ENCODE measurements at regions not wholly inside any gene's neighbourhood (a gene's known extent, or its start where the extent isn't known, plus 50 kb on each side); places are given as distances from the start of the nearest gene placed in this dataset.

- no peaks in the 10 kb centered on the region for H3K27me3 Mint-ChIP-seq
- no peak overlapping the region for H3K4me3 Mint-ChIP-seq
- intact Hi-C loops (cut with micrococcal nuclease), result no loop called here
- no peak overlapping the region for H3K27ac Mint-ChIP-seq
- CTCF ChIA-PET, result no interaction called here
- H3K4me1 Mint-ChIP-seq (ENCODE audit: low read depth), result no peaks in the 10 kb centered on the region
- H3K9me3 Mint-ChIP-seq, result no peaks in the 10 kb centered on the region
- H3K36me3 Mint-ChIP-seq, result no peaks in the 10 kb centered on the region
- DNase-seq, result no peak
- POLR2A ChIA-PET, result no interaction called here
These were observed 950.3 kb downstream of the TFAP2A start for GRCh38 chr6:9464583-9464982.

- CTCF ChIA-PET, result no interaction called here
- H3K27ac Mint-ChIP-seq, result no peak overlapping the region
These were observed 951.6 kb downstream of the TFAP2A start for GRCh38 chr6:9463311-9463710.

DNA sequence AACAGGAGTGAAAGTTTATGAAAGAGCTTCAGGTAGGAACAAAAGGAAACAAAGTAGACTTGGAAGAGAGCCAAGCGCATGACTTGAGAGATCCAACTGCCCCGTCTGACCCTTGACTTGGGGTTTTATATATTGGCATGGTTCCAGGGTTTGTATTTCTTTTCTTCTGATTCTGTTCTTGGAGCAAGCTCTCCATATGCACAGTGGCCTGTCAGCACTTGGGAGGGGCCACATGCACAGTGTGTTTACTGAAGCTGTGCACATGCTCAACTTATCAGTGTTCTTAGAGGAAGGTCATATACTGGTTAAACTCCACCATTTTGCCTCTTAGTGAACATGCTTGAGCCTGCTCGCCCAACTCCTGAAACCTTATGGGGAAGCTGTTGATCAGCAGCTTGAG, 953.7 kb downstream of the TFAP2A start:
- Mint-ChIP-seq H3K27me3 (no peaks in the 10 kb centered on the region), H3K4me1 (ENCODE audit: low read depth) (no peaks in the 10 kb centered on the region), H3K4me3 (no peak overlapping the region), H3K36me3 (no peaks in the 10 kb centered on the region), H3K9me3 (no peaks in the 10 kb centered on the region), H3K27ac (no peak overlapping the region)
- intact Hi-C loops (cut with micrococcal nuclease), result no loop called here
- ChIA-PET POLR2A (no interaction called here), CTCF (no interaction called here)
- no peak for DNase-seq

More at GRCh38 chr6:9463311-9463710, 951.6 kb downstream of the TFAP2A start:
- intact Hi-C loops (cut with micrococcal nuclease), result no loop called here
- no peaks in the 10 kb centered on the region for H3K4me1 Mint-ChIP-seq (ENCODE audit: low read depth)
- no peaks in the 10 kb centered on the region for H3K27me3 Mint-ChIP-seq
- H3K9me3 Mint-ChIP-seq, result no peaks in the 10 kb centered on the region
- no peak for DNase-seq
- POLR2A ChIA-PET, result no interaction called here
- H3K36me3 Mint-ChIP-seq, result no peaks in the 10 kb centered on the region
- no peak overlapping the region for H3K4me3 Mint-ChIP-seq

DNA sequence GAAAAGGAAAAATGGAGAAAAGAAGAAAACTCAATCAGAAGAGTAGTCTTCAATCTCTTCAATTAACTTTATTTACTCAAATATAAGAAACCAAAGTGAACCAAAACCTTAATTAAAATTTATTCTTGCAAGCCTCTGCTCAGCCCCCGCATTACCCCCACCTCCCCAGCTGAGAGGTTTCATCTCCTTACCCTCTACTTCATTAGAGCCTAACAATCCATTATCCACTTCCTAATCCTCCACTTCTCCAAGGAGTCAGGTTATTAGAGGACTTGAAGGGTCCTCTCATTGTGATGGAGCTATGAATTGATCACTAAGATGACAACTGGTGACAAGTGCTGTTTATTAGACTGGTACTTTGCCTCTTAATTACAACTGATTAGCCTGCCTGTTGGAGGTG, 956.5 kb downstream of the TFAP2A start:
- intact Hi-C loops (cut with micrococcal nuclease), result no loop called here

GRCh38 chr6:9455864-9456658, 958.8 kb downstream of the TFAP2A start:
- no peaks in the 10 kb centered on the region for H3K4me1 Mint-ChIP-seq (ENCODE audit: low read depth)
- ChIA-PET CTCF (no interaction called here), POLR2A (no interaction called here)
- H3K27me3 Mint-ChIP-seq, result no peaks in the 10 kb centered on the region
- H3K36me3 Mint-ChIP-seq, result no peaks in the 10 kb centered on the region
- intact Hi-C loops (cut with micrococcal nuclease), result no loop called here
- H3K4me3 Mint-ChIP-seq, result no peak overlapping the region
- no peak for DNase-seq
- peaks cover 5% of the 10 kb centered on the region for H3K9me3 Mint-ChIP-seq
- H3K27ac Mint-ChIP-seq, result no peak overlapping the region

More for the DNA sequence above, 956.5 kb downstream of the TFAP2A start:
- DNase-seq, result no peak
- no peaks in the 10 kb centered on the region for H3K36me3 Mint-ChIP-seq
- H3K27ac Mint-ChIP-seq, result no peak overlapping the region
- H3K4me3 Mint-ChIP-seq, result no peak overlapping the region
- H3K4me1 Mint-ChIP-seq (ENCODE audit: low read depth), result no peaks in the 10 kb centered on the region
- ChIA-PET POLR2A (no interaction called here), CTCF (no interaction called here)
- no peaks in the 10 kb centered on the region for H3K27me3 Mint-ChIP-seq
- peaks cover 2% of the 10 kb centered on the region for H3K9me3 Mint-ChIP-seq

GRCh38 chr6:9439621-9440330, 975.1 kb downstream of the TFAP2A start:
- CTCF ChIA-PET, result no interaction called here
- H3K4me3 Mint-ChIP-seq, result no peak overlapping the region
- H3K4me1 Mint-ChIP-seq (ENCODE audit: low read depth), result no peaks in the 10 kb centered on the region
- H3K27me3 Mint-ChIP-seq, result no peaks in the 10 kb centered on the region
- no peak overlapping the region for H3K27ac Mint-ChIP-seq
- H3K36me3 Mint-ChIP-seq, result no peaks in the 10 kb centered on the region
- no peak for DNase-seq
- intact Hi-C loops (cut with micrococcal nuclease), result no loop called here
- peaks cover 2% of the 10 kb centered on the region for H3K9me3 Mint-ChIP-seq
- POLR2A ChIA-PET, result no interaction called here

DNA sequence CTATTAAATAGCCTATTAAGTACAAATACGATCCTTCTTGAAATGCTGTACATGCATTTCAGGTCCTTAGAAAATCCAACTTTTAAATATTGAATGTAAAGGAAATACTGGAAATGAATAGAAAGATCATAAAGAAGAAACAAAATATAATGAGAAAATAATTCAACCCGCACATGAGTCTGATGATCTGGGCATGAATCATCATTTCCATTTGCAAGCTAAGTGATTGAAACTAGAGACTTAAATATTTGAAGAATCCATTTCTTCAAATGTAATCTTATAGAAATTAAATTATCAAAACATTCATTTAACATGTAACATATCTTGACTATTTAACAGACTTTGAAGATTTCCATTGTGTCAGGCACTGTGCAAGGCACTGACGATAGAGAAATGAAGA, 977.0 kb downstream of the TFAP2A start:
- Mint-ChIP-seq H3K27me3 (no peaks in the 10 kb centered on the region), H3K36me3 (no peaks in the 10 kb centered on the region), H3K9me3 (no peaks in the 10 kb centered on the region), H3K4me1 (ENCODE audit: low read depth) (no peaks in the 10 kb centered on the region), H3K27ac (no peak overlapping the region), H3K4me3 (no peak overlapping the region)
- POLR2A ChIA-PET, result no interaction called here
- CTCF ChIA-PET, result no interaction called here
- no peak for DNase-seq
- intact Hi-C loops (cut with micrococcal nuclease), result no loop called here

GRCh38 chr6:9435281-9435680, 979.6 kb downstream of the TFAP2A start:
- Mint-ChIP-seq H3K27ac (no peak overlapping the region), H3K27me3 (no peaks in the 10 kb centered on the region), H3K4me1 (ENCODE audit: low read depth) (no peaks in the 10 kb centered on the region), H3K9me3 (no peaks in the 10 kb centered on the region), H3K36me3 (no peaks in the 10 kb centered on the region), H3K4me3 (no peak overlapping the region)
- POLR2A ChIA-PET, result no interaction called here
- no peak for DNase-seq
- CTCF ChIA-PET, result no interaction called here
- intact Hi-C loops (cut with micrococcal nuclease), result no loop called here

- Mint-ChIP-seq H3K36me3 (no peaks in the 10 kb centered on the region), H3K4me3 (no peak overlapping the region), H3K27ac (no peak overlapping the region), H3K9me3 (peaks cover 9% of the 10 kb centered on the region), H3K27me3 (no peaks in the 10 kb centered on the region), H3K4me1 (ENCODE audit: low read depth) (no peaks in the 10 kb centered on the region)
- POLR2A ChIA-PET, result no interaction called here
- no peak for DNase-seq
- CTCF ChIA-PET, result no interaction called here
- intact Hi-C loops (cut with micrococcal nuclease), result no loop called here
These were observed 982.9 kb downstream of the TFAP2A start for GRCh38 chr6:9431945-9432344.

DNA sequence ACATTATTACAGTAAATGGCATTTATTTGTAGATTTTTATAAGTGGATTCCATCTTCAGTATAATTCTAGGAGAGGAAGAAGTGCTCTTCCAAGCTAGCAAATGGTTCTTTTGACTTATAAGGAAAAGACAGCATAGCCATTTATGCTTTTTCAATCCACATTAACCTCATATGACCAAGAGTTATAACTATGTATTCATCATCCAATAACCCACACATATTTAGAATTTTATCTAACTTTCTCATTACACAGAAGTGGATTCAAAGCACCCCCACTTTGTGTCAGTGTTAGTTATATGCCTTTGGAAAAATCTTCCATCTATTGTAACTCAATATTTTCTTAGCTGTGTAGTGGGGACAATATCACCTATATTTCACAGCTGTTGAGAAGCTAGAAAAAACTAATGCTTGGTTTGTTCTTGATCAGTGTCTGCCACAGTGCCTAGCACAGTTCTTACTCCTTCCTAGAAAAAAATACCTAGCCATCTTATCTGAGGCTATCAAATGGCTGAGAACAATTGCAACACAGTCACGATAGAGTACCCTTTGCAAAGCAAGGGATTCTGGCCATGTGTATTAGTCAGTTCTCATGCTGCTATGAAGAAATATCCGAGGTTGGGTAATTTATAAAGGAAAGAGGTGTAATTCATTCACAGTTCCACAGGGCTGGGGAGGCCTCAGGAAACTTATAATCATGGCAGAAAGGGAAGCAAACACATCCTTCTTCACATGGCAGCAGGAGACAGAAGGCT, 986.3 kb downstream of the TFAP2A start:
- intact Hi-C loops (cut with micrococcal nuclease), result no loop called here
- Mint-ChIP-seq H3K27ac (no peak overlapping the region), H3K9me3 (peaks cover 14% of the 10 kb centered on the region), H3K4me3 (no peak overlapping the region), H3K27me3 (no peaks in the 10 kb centered on the region), H3K4me1 (ENCODE audit: low read depth) (no peaks in the 10 kb centered on the region), H3K36me3 (no peaks in the 10 kb centered on the region)
- CTCF ChIA-PET, result no interaction called here
- DNase-seq, result no peak
- POLR2A ChIA-PET, result no interaction called here

DNA sequence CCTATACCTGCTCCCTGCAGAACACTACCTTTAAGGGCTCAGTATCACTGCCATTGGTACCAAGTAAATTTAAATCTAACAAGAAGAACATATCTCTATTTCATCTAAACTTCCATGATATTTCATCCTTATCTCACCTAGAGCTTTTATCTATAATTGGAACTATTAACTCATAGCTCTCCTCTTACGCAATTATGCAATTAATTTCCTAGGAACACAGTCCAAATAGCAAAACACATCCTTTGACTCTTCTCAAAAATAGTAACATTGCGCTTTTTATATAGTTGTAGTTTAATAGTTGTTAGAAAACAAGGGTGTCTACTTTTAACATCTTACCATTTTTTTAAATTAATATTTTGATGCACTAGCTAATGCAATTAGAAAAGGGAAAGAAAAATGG, 986.8 kb upstream of the SLC35B3 start:
- H3K4me1 Mint-ChIP-seq (ENCODE audit: low read depth), result no peaks in the 10 kb centered on the region
- no peaks in the 10 kb centered on the region for H3K36me3 Mint-ChIP-seq
- peaks cover 7% of the 10 kb centered on the region for H3K9me3 Mint-ChIP-seq
- no peaks in the 10 kb centered on the region for H3K27me3 Mint-ChIP-seq
- DNase-seq, result no peak
- H3K4me3 Mint-ChIP-seq, result no peak overlapping the region
- ChIA-PET POLR2A (no interaction called here), CTCF (no interaction called here)
- intact Hi-C loops (cut with micrococcal nuclease), result no loop called here
- no peak overlapping the region for H3K27ac Mint-ChIP-seq

- Mint-ChIP-seq H3K4me1 (ENCODE audit: low read depth) (no peaks in the 10 kb centered on the region), H3K4me3 (no peak overlapping the region), H3K27me3 (no peaks in the 10 kb centered on the region), H3K27ac (no peak overlapping the region), H3K9me3 (peaks cover 5% of the 10 kb centered on the region), H3K36me3 (no peaks in the 10 kb centered on the region)
- POLR2A ChIA-PET, result no interaction called here
- CTCF ChIA-PET, result no interaction called here
- no peak for DNase-seq
- intact Hi-C loops (cut with micrococcal nuclease), result no loop called here
These were observed 985.1 kb upstream of the SLC35B3 start for GRCh38 chr6:9420316-9421015.

All from activated CD4-positive, alpha-beta memory T cell treated with anti-CD3 and anti-CD28 coated beads for 36 hours (primary cell).